HG03521 (cell line): ENCODE measurements at regions not wholly inside any gene's neighbourhood (a gene's known extent, or its start where the extent isn't known, plus 50 kb on each side); places are given as distances from the start of the nearest gene placed in this dataset.
"Not testable (repeated sequence)": the region's sequence is repeated elsewhere in the genome, so short reads cannot be mapped to it uniquely, and the experiment has no call there.

ENCODE experiments used
- ATAC-seq: cut with Tn5 transposase; IDR thresholded peaks from one replicate; pipeline ENCODE4 v1.9.1; 2021; ENCODE audit warnings: mild to moderate bottlenecking, moderate library complexity; ENCODE audit not compliant: unreplicated experiment

DNA sequence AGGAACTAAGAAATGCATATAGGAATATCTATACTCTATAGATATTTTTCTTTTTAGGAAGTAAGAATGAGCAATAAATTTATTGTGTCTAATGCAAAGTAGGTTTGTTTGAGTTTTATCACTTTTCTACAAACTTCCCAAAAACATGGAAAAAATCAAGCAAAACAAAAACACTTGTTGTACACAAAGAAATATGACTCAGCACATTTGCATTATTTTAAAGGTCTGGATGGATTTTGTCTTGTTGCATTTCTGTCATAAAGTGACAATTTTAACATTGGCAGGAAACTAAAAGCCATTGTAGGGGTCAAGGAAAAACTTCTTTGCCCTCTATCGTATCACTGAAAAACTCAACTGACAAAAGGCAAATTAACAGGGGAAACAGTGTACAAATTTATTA, 267.2 kb downstream of the PYDC2 start:
- no peak for ATAC-seq

DNA sequence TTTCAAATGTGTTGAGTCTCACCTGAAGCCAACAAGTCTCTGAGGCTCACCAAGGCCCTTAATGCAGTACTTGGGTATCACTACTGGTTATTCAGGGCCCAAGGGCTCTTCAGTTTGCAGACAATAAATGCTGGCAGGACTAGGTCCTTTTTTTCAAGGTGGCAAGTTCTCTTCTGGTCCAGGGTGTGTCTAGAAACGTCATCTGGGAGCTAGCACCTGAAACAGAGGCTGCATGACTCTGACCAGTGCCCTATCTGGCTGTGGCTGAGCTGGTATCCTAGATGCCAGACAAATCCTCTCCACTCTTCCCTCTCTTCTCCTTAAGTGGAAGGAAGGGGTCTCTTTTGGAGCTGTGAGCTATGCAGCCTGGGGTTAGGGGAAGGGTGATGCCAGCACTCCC, 276.8 kb downstream of the PYDC2 start:
- ATAC-seq: no peak

DNA sequence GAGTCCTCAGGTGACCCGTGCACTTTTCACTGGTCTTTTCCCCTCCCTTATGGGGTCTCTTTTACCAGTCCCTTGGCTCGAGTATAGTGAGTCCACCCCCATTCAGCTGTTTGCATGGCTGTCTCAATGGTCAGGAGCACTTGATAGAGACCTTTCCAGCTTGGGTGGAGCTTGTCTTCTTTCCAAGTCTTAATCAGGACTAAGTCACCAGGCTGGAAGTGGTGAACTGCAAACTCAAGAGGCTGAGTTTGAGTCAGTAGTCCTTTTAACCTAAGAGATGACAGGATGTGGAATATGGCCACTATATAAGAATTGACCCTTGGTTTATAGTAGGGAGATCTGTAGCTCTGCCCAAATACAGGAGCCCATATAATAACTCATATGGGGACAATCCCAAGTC, 279.7 kb downstream of the PYDC2 start:
- no peak for ATAC-seq

DNA sequence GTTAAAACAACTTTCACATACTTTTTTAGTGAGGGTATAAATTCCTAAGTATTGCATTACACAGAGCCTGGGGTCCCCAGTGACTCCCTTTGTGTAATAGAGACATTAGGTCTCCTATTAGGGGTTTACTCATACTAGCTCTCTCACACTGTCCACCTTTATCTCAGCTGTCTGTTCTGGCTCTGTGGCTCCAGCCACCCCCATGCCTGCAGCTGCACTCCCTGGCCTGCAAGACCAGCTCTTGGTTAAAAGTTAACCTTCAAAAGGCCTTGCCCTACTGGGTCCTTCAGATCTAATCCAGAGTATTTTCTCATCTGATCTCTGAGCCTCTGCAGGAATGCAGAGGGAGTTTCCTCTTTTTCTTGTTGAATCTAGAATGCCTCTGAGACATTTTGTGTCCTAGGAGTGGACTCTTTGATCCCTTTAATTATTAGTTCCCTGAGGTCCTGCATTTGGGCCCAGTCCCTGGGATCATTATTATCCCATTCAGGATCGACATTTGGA, 280.9 kb downstream of the PYDC2 start:
- not testable (repeated sequence) for ATAC-seq

DNA sequence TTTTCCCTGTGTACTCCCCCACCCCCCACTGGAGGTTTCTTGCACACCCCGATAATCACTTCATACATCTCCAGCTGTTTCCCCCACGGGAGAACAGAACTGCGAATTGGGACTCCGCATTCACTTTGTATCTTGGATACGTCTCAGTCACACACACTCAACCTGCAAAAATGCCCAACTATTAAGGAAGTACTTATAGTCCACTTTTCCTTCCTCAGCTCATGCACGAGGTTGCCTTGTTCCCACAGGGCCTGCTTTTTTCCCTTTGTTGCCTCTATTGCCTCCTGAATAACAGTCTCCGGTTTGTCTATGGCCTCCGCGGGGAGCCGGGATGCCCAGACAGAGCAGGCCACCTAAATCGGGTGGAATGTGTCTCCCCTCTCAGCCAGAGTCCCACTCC, 282.3 kb downstream of the PYDC2 start:
- no peak for ATAC-seq

- no peak for ATAC-seq
These were observed 289.7 kb downstream of the PYDC2 start for GRCh38 chr3:191750618-191751017.

- no peak for ATAC-seq
These were observed 292.2 kb downstream of the PYDC2 start for GRCh38 chr3:191753196-191753595.

GRCh38 chr3:191761906-191762305, 300.9 kb downstream of the PYDC2 start:
- no peak for ATAC-seq

- no peak for ATAC-seq
These were observed 301.5 kb downstream of the PYDC2 start for GRCh38 chr3:191762323-191762960.

GRCh38 chr3:191768421-191768820, 307.5 kb downstream of the PYDC2 start:
- ATAC-seq: no peak

DNA sequence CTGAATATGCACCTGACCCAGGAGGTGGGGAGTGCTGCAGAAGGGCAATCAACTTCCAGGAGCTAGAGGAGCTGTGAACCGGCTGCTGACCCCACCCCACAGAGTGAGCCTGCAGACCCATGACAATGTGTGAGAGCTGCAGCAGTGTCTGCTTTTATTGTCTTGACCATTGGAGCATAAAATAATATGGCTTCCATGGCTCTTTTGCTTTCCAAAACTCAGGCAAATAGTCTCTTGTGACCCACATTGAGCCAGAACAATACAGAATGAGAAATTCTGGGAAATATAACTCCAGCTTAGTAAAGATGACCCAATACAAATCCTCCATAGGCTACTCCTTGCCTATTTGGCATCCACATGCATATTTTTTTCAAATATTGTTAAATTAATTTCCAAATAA, 309.6 kb downstream of the PYDC2 start:
- no peak for ATAC-seq

DNA sequence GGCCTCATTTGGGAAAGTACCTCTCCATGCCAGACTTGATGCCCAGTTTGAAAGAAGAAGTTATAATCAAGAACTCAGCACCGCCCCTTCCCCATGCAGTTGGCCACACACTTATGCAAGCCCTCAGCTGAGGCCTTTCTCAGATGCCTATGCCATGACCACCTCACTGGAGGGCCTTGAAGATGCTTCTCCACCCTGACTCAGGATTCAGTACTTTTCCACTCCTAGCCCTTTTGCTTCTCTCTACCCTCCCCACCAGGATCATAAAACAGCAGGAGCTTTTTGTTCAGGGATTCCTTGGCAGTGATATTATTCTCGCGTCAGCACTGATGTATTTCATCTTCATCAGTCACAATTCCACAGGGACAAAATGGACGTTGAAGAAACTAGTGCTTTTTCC, 313.5 kb downstream of the PYDC2 start:
- no peak for ATAC-seq

GRCh38 chr3:191775451-191776233, 314.7 kb downstream of the PYDC2 start:
- no peak for ATAC-seq

GRCh38 chr3:191781044-191781443, 320.1 kb downstream of the PYDC2 start:
- no peak for ATAC-seq

DNA sequence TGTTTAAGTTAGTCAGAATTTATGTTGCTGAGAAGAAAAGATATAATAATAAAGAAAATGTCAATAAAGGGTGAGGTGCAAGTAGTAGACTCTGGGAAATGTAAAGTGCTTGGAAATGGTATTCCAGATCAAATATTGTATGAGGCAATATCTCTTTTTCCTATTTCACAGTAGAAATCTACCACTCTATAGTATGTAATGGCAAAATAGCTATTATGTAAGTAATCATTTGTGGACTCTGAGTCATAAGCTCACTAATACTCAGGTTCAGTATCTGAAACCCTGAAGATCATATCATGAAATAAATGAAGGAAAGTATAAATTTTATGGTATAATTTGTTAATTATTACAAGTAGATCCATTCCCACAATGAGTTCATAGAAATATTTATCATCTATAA, 322.1 kb downstream of the PYDC2 start:
- ATAC-seq: no peak

- ATAC-seq: no peak
These were observed 330.0 kb downstream of the PYDC2 start for GRCh38 chr3:191790934-191791333.

GRCh38 chr3:191792580-191792979, 331.6 kb downstream of the PYDC2 start:
- no peak for ATAC-seq

- ATAC-seq: no peak
These were observed 334.2 kb downstream of the PYDC2 start for GRCh38 chr3:191795196-191795595.

DNA sequence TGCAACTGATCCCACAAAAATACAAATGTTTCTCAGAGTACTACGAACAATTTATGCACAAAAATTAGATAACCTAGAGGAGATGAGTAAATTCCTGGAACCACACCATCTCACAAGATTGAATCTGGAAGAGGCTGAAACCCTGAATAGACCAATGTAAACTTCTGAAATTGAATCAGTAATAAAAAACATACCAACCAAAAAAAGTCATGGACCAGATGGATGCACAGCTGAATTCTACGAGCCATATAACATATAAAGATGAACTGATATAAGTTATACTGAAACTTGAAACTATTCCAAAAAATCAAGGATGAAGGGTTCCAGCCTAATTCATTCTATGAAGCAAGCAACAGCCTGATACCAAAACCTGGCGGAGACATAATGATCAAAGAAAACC, 336.3 kb downstream of the PYDC2 start:
- ATAC-seq: no peak

DNA sequence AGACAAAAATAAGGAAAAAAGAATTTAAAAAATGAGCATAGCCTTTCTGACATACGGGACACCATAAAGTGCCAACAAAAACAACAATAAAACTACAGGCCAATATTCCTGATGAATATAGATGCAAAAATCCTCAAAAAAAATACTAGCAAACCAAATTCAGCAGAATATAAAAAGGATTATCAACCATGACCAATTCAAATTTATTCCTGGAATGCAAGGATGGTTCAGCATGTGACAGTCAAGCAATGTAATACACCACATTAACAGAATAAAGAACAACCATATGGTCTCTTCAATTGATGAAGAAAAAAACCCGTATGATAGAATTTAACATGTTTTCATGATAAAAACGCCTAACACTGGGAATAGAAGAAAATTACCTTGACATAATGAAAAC, 341.7 kb downstream of the PYDC2 start:
- ATAC-seq: no peak

- no peak for ATAC-seq
These were observed 344.0 kb downstream of the PYDC2 start for GRCh38 chr3:191804935-191805334.

- no peak for ATAC-seq
These were observed 347.1 kb downstream of the PYDC2 start for GRCh38 chr3:191808073-191808472.
